ENCODE measurements at regions not wholly inside any gene's neighbourhood (a gene's known extent, or its start where the extent isn't known, plus 50 kb on each side); places are given as distances from the start of the nearest gene placed in this dataset.

GRCh38 chr15:45780352-45780751 lies 145.5 kb downstream of the SQOR start:
- no peaks in the 10 kb centered on the region for H3K4me1 ChIP-seq
- ATAC-seq = no peak
- ChIA-PET POLR2A (no interaction called here), CTCF (no interaction called here)
- H3K4me2 ChIP-seq = no peak overlapping the region
- TF ChIP-seq HOXB13 (CRISPR knock-in tag; IDR thresholded peaks at IDR 0.05; ENCODE audit: low read depth) (no peak), ZFP36 (IDR thresholded peaks at IDR 0.05; ENCODE audit: borderline replicate concordance, partially characterized antibody) (no peak), E2F6 (IDR thresholded peaks at IDR 0.05; ENCODE audit: borderline replicate concordance, low read depth) (no peak), RARB (CRISPR knock-in tag; IDR thresholded peaks at IDR 0.05) (no peak), KDM1A (IDR thresholded peaks at IDR 0.05; ENCODE audit: low read depth) (no peak), CTCF (IDR thresholded peaks at IDR 0.05) (no peak), REST (IDR thresholded peaks at IDR 0.05) (no peak), RCOR1 (IDR thresholded peaks at IDR 0.05; ENCODE audit: low read depth, low read length) (no peak), ATOH8 (CRISPR knock-in tag; IDR thresholded peaks at IDR 0.05; ENCODE audit: low read depth) (no peak), RNF2 (IDR thresholded peaks at IDR 0.05; ENCODE audit: borderline replicate concordance, low read depth) (no peak)
- no peak overlapping the region for H3K4me3 ChIP-seq
- no peak for FAIRE-seq
- 0% methylated on average over 2 of the region's 2 CpGs for WGBS (ENCODE audit: missing lambda C conversion rate)
- no peak overlapping the region for H3K27ac ChIP-seq
- DNase-seq (ENCODE audit: low read depth in 1 of 2, low spot score in 1 of 2) = no peak
- no peaks in the 10 kb centered on the region for H3K9me3 ChIP-seq

- Histone ChIP-seq H3K4me2 (no peak overlapping the region), H3K27ac (no peak overlapping the region), H3K4me1 (no peaks in the 10 kb centered on the region), H3K4me3 (no peak overlapping the region), H3K9me3 (no peaks in the 10 kb centered on the region)
- POLR2A ChIA-PET = no interaction called here
- DNase-seq (ENCODE audit: low read depth in 1 of 2, low spot score in 1 of 2) (no peak), ATAC-seq (no peak), FAIRE-seq (no peak)
- WGBS (ENCODE audit: missing lambda C conversion rate) = 33% methylated on average over 2 of the region's 2 CpGs
- CTCF ChIA-PET = interaction anchor here (1.1 kb wide), 1 partner anchor 78 kb away, joined by 3 read pairs; no protein-coding TSS in a partner anchor
- TF ChIP-seq MAFK (IDR thresholded peaks at IDR 0.05; ENCODE audit: partially characterized antibody) = no peak
- no peak for TF ChIP-seq FOXS1 (CRISPR knock-in tag; IDR thresholded peaks at IDR 0.05)
- TF ChIP-seq NPAS2 (CRISPR knock-in tag; IDR thresholded peaks at IDR 0.05; ENCODE audit: borderline replicate concordance) = no peak
- TF ChIP-seq CHD2 (IDR thresholded peaks at IDR 0.05; ENCODE audit: low read length, partially characterized antibody) = no peak
- no peak for TF ChIP-seq REST (IDR thresholded peaks at IDR 0.05)
- TF ChIP-seq RAD21 (conservative IDR thresholded peaks at IDR 0.05 in 1 of 2, IDR thresholded peaks at IDR 0.05 in 1 of 2) = no peak
- TF ChIP-seq ZC3H11A (IDR thresholded peaks at IDR 0.05) = no peak
- TF ChIP-seq BCL3 (IDR thresholded peaks at IDR 0.05) = no peak
- no peak for TF ChIP-seq MAX (IDR thresholded peaks at IDR 0.05)
- TF ChIP-seq HOXA7 (CRISPR knock-in tag; IDR thresholded peaks at IDR 0.05) = no peak
- no peak for TF ChIP-seq CHD4 (IDR thresholded peaks at IDR 0.05; ENCODE audit: borderline replicate concordance)
- no peak for TF ChIP-seq SREBF2 (IDR thresholded peaks at IDR 0.05)
- no peak for TF ChIP-seq CTCF (IDR thresholded peaks at IDR 0.05)
- no peak for TF ChIP-seq EHF (CRISPR knock-in tag; IDR thresholded peaks at IDR 0.05)
Measured at GRCh38 chr15:45784656-45785055, 149.8 kb downstream of the SQOR start.

All from A549 (cell line).